ENCODE measurements at regions not wholly inside any gene's neighbourhood (a gene's known extent, or its start where the extent isn't known, plus 50 kb on each side); places are given as distances from the start of the nearest gene placed in this dataset.

DNA sequence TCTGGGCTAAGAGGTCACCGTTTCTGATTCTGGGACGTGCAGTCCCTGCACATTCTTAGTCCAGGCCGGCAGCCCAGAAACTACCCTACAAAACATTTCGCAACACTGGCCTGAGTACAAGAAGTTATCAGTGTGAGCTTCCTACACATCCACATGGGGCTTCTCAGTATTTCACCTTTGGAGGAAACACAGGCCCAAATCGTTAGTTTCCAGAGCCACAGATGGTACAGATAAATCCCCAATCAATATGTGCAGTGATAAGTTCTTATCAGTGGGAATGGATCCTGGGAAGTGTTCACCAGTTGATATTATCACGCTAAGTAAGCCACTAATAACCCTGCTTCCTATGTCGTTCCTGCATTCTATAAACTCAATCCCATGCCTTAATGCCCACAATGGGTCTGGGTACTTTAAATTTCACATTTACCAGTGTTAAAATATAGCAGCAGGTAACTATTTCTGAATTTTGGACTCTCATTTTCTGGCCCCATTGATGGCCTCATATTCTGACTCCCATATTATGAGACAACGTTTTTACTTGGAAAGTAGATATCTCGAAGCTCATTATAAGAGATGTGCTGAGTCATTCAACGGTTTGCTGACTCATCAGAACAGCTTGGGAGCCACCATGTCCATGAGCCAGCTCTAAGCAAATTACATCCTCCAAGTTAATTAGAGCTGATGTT is 370.2 kb upstream of the MAF start:
- DNase-seq (ENCODE audit: low read depth) = peak; percentile 5
- TF ChIP-seq, protein P1, sequence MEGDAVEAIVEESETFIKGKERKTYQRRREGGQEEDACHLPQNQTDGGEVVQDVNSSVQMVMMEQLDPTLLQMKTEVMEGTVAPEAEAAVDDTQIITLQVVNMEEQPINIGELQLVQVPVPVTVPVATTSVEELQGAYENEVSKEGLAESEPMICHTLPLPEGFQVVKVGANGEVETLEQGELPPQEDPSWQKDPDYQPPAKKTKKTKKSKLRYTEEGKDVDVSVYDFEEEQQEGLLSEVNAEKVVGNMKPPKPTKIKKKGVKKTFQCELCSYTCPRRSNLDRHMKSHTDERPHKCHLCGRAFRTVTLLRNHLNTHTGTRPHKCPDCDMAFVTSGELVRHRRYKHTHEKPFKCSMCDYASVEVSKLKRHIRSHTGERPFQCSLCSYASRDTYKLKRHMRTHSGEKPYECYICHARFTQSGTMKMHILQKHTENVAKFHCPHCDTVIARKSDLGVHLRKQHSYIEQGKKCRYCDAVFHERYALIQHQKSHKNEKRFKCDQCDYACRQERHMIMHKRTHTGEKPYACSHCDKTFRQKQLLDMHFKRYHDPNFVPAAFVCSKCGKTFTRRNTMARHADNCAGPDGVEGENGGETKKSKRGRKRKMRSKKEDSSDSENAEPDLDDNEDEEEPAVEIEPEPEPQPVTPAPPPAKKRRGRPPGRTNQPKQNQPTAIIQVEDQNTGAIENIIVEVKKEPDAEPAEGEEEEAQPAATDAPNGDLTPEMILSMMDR (IDR thresholded peaks at IDR 0.05; ENCODE audit: low read length, missing control alignments) = no peak
- no peak overlapping the region for H3K4me3 ChIP-seq (replicated peaks; ENCODE audit: low read depth, low read length)

DNA sequence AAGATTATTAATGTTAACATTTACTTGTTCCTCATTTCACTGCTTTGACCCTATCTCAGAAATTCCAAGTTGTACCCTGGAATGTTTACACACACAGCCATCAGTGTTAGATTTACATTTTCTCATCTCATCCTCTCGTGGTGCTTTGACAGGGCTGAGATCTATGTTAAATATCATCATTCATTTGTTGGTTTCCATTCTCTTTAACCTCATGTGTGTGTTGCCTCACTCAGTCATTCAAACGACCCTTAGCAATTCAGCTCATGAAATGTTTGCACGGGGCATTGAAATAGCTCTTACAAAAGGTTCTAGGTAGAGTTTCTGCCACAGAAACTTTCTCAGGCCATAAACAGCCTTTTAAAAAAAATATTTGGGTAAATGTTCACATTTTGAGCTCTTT is 369.6 kb upstream of the MAF start:
- no peak overlapping the region for H3K4me3 ChIP-seq (replicated peaks; ENCODE audit: low read depth, low read length)
- DNase-seq (ENCODE audit: low read depth) = no peak
- TF ChIP-seq, protein P1 (IDR thresholded peaks at IDR 0.05; ENCODE audit: low read length, missing control alignments) = no peak

DNA sequence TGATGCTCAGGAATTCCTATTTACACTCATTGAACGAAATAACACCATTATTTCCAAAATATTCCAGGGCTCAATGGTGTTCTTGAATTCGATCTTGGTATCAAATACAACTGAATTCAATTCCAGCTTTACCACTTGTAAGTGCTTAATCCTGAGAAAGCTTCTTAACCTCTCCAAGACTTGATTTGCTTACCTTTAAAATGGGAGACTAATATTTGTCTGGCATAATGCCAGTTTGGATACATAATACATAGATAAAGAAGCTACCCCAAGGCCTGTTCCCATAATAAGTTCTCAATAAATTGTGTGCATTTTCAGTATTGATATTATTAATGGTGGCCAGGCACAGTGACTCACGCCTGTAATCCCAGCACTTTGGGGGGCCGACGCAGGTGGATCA is 368.9 kb upstream of the MAF start:
- TF ChIP-seq, protein P1 (IDR thresholded peaks at IDR 0.05; ENCODE audit: low read length, missing control alignments) = no peak
- no peak for DNase-seq (ENCODE audit: low read depth)
- H3K4me3 ChIP-seq (replicated peaks; ENCODE audit: low read depth, low read length) = no peak overlapping the region

DNA sequence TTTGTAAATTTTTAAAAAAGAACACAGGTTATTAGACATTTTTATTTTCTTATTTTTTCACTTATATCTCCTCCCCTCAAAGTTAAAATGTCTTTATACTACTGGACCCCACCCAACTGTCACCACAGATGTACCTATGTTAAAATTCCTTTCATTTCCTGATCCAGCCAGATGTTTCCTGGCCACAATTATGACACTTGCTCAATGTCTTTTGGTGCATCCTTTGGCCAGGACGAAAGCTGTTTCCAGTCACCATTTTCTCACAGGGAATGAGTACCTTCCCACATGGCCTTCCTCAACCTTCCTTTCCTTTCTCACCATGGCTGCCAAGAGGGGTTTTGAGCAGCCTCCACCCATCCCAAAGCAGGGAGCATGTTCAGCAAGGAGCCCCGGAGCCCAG is 365.7 kb upstream of the MAF start:
- H3K4me3 ChIP-seq (replicated peaks; ENCODE audit: low read depth, low read length) = no peak overlapping the region
- DNase-seq (ENCODE audit: low read depth) = no peak
- TF ChIP-seq, protein P1 (IDR thresholded peaks at IDR 0.05; ENCODE audit: low read length, missing control alignments) = no peak

DNA sequence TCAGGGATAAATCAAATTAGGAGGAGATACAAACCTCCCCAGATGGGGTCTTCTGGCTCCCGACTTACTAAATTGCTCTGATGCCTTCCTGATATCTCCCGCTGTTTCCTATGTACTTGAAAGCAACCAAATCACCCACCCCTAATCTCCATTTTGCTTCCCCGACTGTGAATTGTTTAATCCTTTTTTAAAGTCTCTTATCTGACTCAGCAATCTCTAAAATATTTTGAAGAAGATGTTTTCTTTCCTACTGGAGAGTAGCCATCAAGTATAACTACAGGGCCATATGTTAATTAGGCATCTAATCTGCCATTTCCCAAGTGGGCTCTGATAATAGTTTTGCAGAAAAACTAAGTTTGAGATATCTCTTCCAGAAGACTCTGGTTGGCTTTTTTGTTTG is 365.2 kb upstream of the MAF start:
- no peak for DNase-seq (ENCODE audit: low read depth)
- H3K4me3 ChIP-seq (replicated peaks; ENCODE audit: low read depth, low read length) = no peak overlapping the region
- TF ChIP-seq, protein P1 (IDR thresholded peaks at IDR 0.05; ENCODE audit: low read length, missing control alignments) = no peak

DNA sequence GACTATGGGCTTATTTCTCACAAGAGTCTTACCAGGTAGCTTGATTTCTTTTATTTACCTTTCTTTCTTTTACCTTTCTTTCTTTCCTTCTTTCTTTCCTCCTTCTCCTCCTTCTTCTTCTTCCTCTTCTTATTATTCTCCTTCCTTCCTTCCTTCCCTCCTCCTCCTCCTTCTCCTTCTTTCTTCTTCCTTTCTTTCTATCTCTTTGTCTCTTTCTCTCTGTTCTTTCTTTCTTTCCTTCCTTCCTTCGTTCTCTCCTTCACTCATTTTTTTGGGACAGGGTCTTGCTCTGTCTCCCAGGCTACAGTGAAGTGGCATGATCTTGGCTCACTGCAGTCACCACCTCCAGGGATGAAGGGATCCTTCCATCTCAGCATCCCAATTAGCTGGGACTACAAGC is 363.6 kb upstream of the MAF start:
- TF ChIP-seq, protein P1 (IDR thresholded peaks at IDR 0.05; ENCODE audit: low read length, missing control alignments) = no peak
- H3K4me3 ChIP-seq (replicated peaks; ENCODE audit: low read depth, low read length) = no peak overlapping the region

DNA sequence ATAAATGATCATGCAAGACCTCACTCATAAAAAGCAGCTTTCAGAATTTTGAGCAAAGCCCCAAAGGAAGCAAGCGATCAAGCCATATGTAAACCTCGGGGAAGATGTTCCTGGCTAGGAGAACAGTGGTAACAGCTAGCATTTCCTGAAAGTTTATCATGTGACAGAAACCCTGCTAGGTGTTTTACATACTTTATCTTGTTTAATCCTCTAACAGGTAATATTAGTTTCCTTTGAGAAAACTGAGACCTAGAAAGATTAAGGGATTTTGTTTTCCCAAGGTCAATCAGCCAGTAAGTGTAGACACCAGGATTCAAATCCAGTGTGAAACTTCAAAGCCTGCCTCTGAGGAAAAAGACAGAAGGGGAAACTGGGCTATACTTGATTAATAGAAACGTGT is 362.4 kb upstream of the MAF start:
- no peak overlapping the region for H3K4me3 ChIP-seq (replicated peaks; ENCODE audit: low read depth, low read length)
- no peak for DNase-seq (ENCODE audit: low read depth)
- TF ChIP-seq, protein P1 (IDR thresholded peaks at IDR 0.05; ENCODE audit: low read length, missing control alignments) = no peak

More for the DNA sequence above, 363.6 kb upstream of the MAF start:
- DNase-seq (ENCODE audit: low read depth) = no peak
